Endothelial cell of umbilical vein (primary cell): ENCODE measurements at regions not wholly inside any gene's neighbourhood (a gene's known extent, or its start where the extent isn't known, plus 50 kb on each side); places are given as distances from the start of the nearest gene placed in this dataset.

ENCODE experiments used
- BruUV-seq: library from RNA; stranded (reverse); fragments of 400-500 nt; replicated peaks from 2 replicates; lab custom pipeline; 2021; lab: Mats Ljungman, UMichigan
- CTCF ChIA-PET: fragments of 300-600, 350-600 bp; sonication (Branson Sonifier 250); formaldehyde crosslinking; loops from one replicate; lab custom pipeline; 2021; ENCODE audit warnings: antibody characterized with exemption, inconsistent platforms; lab: Charles Lee
- POLR2A ChIA-PET: fragments of 300-600, 350-600 bp; sonication (Branson Sonifier 250); formaldehyde crosslinking; loops from one replicate; lab custom pipeline; 2021; ENCODE audit warnings: antibody characterized with exemption, inconsistent platforms; lab: Charles Lee
- DNase-seq: peaks from one replicate; pipeline ENCODE4 v3.0.0-alpha.2; 2011; ENCODE audit warnings: low read depth, low spot score
- FAIRE-seq: peaks from 2 replicates; lab custom pipeline; 2011; peaks lifted over from hg19 to GRCh38; lab: Jason Lieb, UNC
- H2AFZ ChIP-seq: 2 replicates; pipeline ENCODE4 v1.6.0; 2012; ENCODE audit warnings: low read depth, low read length, control low read depth, inconsistent platforms
- H3K27ac ChIP-seq: 2 replicates; pipeline ENCODE4 v1.5.1; 2011; ENCODE audit warnings: low read depth, mild to moderate bottlenecking, control low read depth, low read length, moderate library complexity; ENCODE audit not compliant: insufficient read depth
- H3K27me3 ChIP-seq, 2 experiments: 2 replicates each; pipeline versions ENCODE4 v1.6.0 to v1.6.1; 2011; ENCODE audit warnings: low read length in 2 of 2, mixed read lengths in 1 of 2; ENCODE audit not compliant: control insufficient read depth in 2 of 2, insufficient read depth in 2 of 2
- H3K36me3 ChIP-seq, 2 experiments: 2 replicates in 1 of 2; 3 replicates in 1 of 2; pipeline ENCODE4 v1.5.1; 2011; ENCODE audit warnings: low read length in 2 of 2, mild to moderate bottlenecking in 1 of 2, moderate library complexity in 1 of 2; ENCODE audit not compliant: control insufficient read depth in 2 of 2, insufficient read depth in 2 of 2; ENCODE audit errors: extremely low read depth in 1 of 2
- H3K4me1 ChIP-seq: 3 replicates; pipeline ENCODE4 v1.5.1; 2011; ENCODE audit warnings: mild to moderate bottlenecking, low read length; ENCODE audit not compliant: control insufficient read depth, insufficient read depth; ENCODE audit errors: extremely low read depth
- H3K4me2 ChIP-seq: 2 replicates; pipeline ENCODE4 v1.6.1; 2011; ENCODE audit warnings: low read length, control low read depth, mixed read lengths; ENCODE audit not compliant: insufficient read depth
- H3K4me3 ChIP-seq, 3 experiments: fragments of 200-600 bp in 1 of 3; sonication (generic), shearing (Covaris generic) in 1 of 3; replicated peaks in 1 of 3; 2 replicates each; pipeline ENCODE4 v1.5.1; 2011 to 2016; ENCODE audit warnings: control low read depth in 3 of 3, low read length in 3 of 3, mild to moderate bottlenecking in 2 of 3, inconsistent platforms in 1 of 3, low read depth in 1 of 3, moderate library complexity in 1 of 3; ENCODE audit not compliant: insufficient read depth in 1 of 3
- H3K79me2 ChIP-seq: 2 replicates; pipeline ENCODE4 v1.6.0; 2012; ENCODE audit warnings: low read length, inconsistent platforms; ENCODE audit not compliant: control insufficient read depth, insufficient read depth
- H3K9ac ChIP-seq: replicated peaks from 2 replicates; pipeline ENCODE3; 2011; ENCODE audit warnings: low read length, control low read depth; ENCODE audit not compliant: insufficient read depth; ENCODE audit errors: extremely low read depth
- H3K9me1 ChIP-seq: replicated peaks from 3 replicates; pipeline ENCODE4 v1.6.0; 2011; ENCODE audit warnings: mild to moderate bottlenecking, low read length; ENCODE audit not compliant: control insufficient read depth, insufficient read depth; ENCODE audit errors: extremely low read depth
- H3K9me3 ChIP-seq: replicated peaks from 2 replicates; pipeline ENCODE4 v1.5.1; 2012; ENCODE audit warnings: low read length, inconsistent platforms; ENCODE audit not compliant: control insufficient read depth, insufficient read depth
- H4K20me1 ChIP-seq: replicated peaks from 2 replicates; pipeline ENCODE3; 2011; ENCODE audit warnings: mild to moderate bottlenecking, low read length; ENCODE audit not compliant: control insufficient read depth, insufficient read depth; ENCODE audit errors: extremely low read depth
- EZH2 ChIP-seq: IDR thresholded peaks from 2 replicates; pipeline ENCODE4 v1.6.1; 2012; ENCODE audit warnings: borderline replicate concordance, low read depth, mild to moderate bottlenecking, moderate library complexity, low read length, inconsistent platforms; ENCODE audit not compliant: severe bottlenecking
- FOS ChIP-seq: IDR thresholded peaks from 2 replicates; pipeline ENCODE4 v1.6.1; 2011; ENCODE audit warnings: mild to moderate bottlenecking, low read length, moderate library complexity, borderline replicate concordance; ENCODE audit not compliant: insufficient read depth
- GATA2 ChIP-seq: IDR thresholded peaks from 2 replicates; pipeline ENCODE4 v1.7.0; 2011; ENCODE audit warnings: low read depth, mild to moderate bottlenecking, moderate library complexity, mixed read lengths, low read length; ENCODE audit not compliant: insufficient read length, insufficient read depth
- JUN ChIP-seq: IDR thresholded peaks from 2 replicates; pipeline ENCODE4 v1.6.1; 2011; ENCODE audit warnings: borderline replicate concordance, low read depth; ENCODE audit not compliant: insufficient read length, insufficient read depth
- MYC ChIP-seq: IDR thresholded peaks from one replicate; pipeline ENCODE4 v1.6.1; 2011; ENCODE audit warnings: mild to moderate bottlenecking, low read depth, low read length
- POLR2A ChIP-seq: IDR thresholded peaks from 2 replicates; pipeline ENCODE4 v1.6.1; 2012; ENCODE audit warnings: low read depth, mild to moderate bottlenecking, control low read depth, low read length
- POLR2AphosphoS5 ChIP-seq: IDR thresholded peaks from 2 replicates; pipeline ENCODE4 v1.6.1; 2012; ENCODE audit warnings: low read depth, mild to moderate bottlenecking, control low read depth, low read length, moderate library complexity; ENCODE audit not compliant: insufficient read depth
- dilution Hi-C: fragments of 300-500 bp; cut with MboI; formaldehyde crosslinking; loops from one replicate; pipeline ENCODE4 v1.15.0; 2019; ENCODE audit warnings: low sequenced_read_pairs; ENCODE audit not compliant: extremely low pct_ligation_motif_present
- intact Hi-C: fragments of 100-400 bp; cut with micrococcal nuclease; formaldehyde crosslinking; loops from one replicate; pipeline ENCODE4 v1.10.0; 2022
- TF ChIP-seq, protein P1 (sequence below), 2 donors: IDR thresholded peaks; 1 replicate in 1 of 2; 2 replicates in 1 of 2; pipeline ENCODE4 v1.5.1; 2011; ENCODE audit warnings: low read length in 2 of 2, mild to moderate bottlenecking in 2 of 2, moderate library complexity in 2 of 2, control low read depth in 1 of 2, inconsistent platforms in 1 of 2, low read depth in 1 of 2; ENCODE audit not compliant: insufficient read depth in 1 of 2; ENCODE audit errors: extremely low read depth in 1 of 2
- TF ChIP-seq, protein P2 (sequence below): IDR thresholded peaks from 2 replicates; pipeline ENCODE4 v1.6.1; 2011; ENCODE audit not compliant: insufficient read depth, insufficient read length

DNA sequence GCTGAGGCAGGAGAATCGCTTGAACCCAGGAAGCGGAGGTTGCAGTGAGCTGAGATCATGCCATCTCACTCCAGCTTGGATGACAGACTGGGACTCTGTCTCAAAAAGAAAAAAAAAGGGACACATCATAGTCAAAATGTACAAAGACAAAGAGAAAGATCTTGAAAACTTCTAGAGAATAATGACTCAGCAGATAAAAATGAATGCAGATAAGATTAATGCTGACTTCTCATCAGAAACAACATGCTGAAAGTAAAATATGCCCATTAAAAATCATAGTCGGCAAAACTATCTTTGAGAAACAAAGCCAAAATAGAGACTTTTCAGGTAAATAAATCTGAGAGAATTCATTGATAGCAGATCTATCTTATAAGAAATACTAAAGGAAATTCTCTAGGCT is 271.1 kb upstream of the GPR149 start:
- no peak overlapping the region for H3K27ac ChIP-seq
- POLR2A ChIA-PET, result no interaction called here
- no peak overlapping the region for H3K4me2 ChIP-seq
- no peak overlapping the region for H2AFZ ChIP-seq
- CTCF ChIA-PET, result no interaction called here
- no TSS peak for BruUV-seq
- TF ChIP-seq, protein P1, sequence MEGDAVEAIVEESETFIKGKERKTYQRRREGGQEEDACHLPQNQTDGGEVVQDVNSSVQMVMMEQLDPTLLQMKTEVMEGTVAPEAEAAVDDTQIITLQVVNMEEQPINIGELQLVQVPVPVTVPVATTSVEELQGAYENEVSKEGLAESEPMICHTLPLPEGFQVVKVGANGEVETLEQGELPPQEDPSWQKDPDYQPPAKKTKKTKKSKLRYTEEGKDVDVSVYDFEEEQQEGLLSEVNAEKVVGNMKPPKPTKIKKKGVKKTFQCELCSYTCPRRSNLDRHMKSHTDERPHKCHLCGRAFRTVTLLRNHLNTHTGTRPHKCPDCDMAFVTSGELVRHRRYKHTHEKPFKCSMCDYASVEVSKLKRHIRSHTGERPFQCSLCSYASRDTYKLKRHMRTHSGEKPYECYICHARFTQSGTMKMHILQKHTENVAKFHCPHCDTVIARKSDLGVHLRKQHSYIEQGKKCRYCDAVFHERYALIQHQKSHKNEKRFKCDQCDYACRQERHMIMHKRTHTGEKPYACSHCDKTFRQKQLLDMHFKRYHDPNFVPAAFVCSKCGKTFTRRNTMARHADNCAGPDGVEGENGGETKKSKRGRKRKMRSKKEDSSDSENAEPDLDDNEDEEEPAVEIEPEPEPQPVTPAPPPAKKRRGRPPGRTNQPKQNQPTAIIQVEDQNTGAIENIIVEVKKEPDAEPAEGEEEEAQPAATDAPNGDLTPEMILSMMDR (IDR thresholded peaks at IDR 0.05; ENCODE audit: extremely low read depth in 1 of 2, insufficient read depth in 1 of 2, low read depth in 1 of 2, low read length in 2 of 2), result no peak
- TF ChIP-seq POLR2A, result no peak
- TF ChIP-seq FOS, result no peak
- TF ChIP-seq EZH2, result no peak
- no peak for TF ChIP-seq MYC
- TF ChIP-seq, protein P2, sequence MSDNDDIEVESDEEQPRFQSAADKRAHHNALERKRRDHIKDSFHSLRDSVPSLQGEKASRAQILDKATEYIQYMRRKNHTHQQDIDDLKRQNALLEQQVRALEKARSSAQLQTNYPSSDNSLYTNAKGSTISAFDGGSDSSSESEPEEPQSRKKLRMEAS, result no peak
- TF ChIP-seq JUN, result no peak
- no peak for TF ChIP-seq GATA2
- no peak for TF ChIP-seq POLR2AphosphoS5
- H3K4me3 ChIP-seq, result no peak overlapping the region
- H3K27me3 ChIP-seq, result no peaks in the 10 kb centered on the region
- no peak for FAIRE-seq
- intact Hi-C loops, result no loop called here
- H3K79me2 ChIP-seq, result no peaks in the 10 kb centered on the region
- H3K9me1 ChIP-seq, result no peaks in the 10 kb centered on the region
- H3K9me3 ChIP-seq, result no peaks in the 10 kb centered on the region
- no peaks in the 10 kb centered on the region for H3K4me1 ChIP-seq
- dilution Hi-C loops, result no loop called here
- no peaks in the 10 kb centered on the region for H4K20me1 ChIP-seq
- no peak for DNase-seq
- H3K36me3 ChIP-seq, result no peaks in the 10 kb centered on the region
- no peak overlapping the region for H3K9ac ChIP-seq
